ENCODE measurements at regions not wholly inside any gene's neighbourhood (a gene's known extent, or its start where the extent isn't known, plus 50 kb on each side); places are given as distances from the start of the nearest gene placed in this dataset.

GRCh38 chr12:90301561-90302133 lies 593.0 kb upstream of the ATP2B1 start:
- FAIRE-seq, result no peak

- FAIRE-seq, result no peak
Observed at GRCh38 chr12:90301095-90301494, 592.5 kb upstream of the ATP2B1 start.

DNA sequence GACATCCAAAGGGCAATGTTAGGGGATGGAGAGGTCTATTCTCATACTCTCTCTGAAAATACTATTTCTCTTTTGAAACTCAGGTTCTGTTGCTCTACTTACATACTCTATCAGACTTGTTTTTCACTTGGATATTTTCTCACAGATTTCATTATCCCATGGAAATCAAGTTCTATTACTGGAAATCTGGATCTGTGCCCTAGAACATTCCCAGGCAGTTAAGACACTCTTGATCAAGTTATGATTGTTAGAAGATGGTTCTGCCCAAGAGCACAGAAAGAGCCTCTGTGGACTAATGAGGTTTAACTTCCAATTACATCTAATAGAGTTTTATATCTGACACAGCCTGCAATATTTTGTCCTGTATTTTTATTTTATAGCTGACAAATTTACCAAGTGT lies 591.0 kb upstream of the ATP2B1 start:
- FAIRE-seq, result no peak

GRCh38 chr12:90299121-90299520 lies 590.5 kb upstream of the ATP2B1 start:
- no peak for FAIRE-seq

- FAIRE-seq, result no peak
Observed at GRCh38 chr12:90298289-90298948, 589.8 kb upstream of the ATP2B1 start.

DNA sequence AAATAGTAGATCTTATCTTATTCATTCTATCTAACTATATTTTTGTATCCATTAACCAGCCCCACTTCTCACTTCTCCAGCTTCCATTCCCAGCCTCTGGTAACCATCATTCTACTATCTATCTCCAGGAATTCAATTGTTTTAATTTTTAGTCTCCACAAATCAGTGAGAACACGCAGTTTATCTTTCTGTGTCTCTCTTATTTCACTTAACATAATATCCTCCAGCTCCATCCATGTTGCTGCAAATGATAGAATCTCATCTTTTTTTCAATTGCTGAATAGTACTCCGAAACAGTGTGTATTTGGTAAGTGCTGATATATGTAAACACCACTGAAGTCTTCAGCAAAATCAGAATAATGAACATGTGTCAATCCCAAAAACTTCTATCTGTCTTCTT lies 587.2 kb upstream of the ATP2B1 start:
- no peak for FAIRE-seq

DNA sequence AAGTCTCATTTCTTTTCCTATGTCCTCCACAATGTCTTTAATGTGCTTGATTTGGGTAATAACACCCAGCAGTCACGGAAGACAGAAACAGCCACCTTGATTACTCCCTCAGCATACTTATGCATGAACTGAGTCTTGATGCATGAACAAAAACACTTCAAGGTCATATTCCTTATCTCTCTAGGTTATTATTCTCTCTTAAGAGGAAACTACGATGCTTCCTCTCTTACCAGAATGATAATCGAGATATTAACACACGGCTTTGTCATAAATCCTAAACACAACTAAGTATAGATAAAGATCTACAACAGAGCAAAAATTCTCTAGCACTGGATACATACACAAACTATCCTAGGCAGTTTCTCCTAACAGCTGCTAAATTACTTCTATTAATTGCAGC lies 583.5 kb upstream of the ATP2B1 start:
- no peak for FAIRE-seq

DNA sequence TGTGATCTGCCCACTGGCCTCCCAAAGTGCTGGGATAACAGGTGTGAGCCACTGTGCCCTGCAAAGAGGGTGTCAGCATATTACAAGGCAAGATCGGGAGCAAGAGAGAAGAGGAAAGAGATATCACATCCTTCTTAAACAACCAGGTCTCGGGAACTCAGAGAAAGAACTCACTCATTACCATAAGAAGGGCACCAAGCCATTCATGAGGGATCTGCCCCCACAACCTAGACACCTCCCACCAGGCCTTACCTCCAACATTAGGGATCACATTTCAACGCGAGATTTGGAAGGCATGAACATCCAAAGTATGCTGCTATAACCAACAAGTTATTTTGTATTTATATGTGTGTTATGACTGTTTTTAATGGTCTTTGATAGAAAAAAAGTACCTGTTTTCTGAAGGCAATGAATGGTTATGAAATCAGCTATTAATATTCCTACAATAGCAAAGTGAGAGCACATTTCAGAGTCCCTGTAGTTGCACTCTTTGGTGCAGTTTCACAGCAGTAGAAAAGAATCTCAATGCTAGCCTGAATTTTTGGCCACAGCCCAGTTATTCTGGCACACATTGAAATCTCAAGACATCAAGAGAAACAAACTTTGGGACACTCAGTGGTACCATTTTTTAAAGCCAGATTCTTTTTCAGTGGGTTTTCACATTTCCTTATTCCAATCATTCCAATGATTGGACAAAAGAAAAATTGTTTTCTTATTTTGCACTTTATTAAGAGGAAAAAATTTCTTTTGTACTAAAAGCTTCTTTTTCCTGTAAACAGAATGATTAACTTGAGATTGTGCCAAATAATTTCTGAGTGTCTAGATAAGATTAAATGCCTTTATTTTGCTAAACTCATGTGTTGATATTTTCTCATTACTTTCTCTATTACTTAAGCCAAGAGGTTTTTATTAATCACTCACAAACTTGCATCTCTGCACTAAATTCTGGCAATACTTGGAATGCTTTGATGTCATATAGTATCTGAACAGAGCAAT lies 582.6 kb upstream of the ATP2B1 start:
- FAIRE-seq, result no peak

- FAIRE-seq, result no peak
Observed at GRCh38 chr12:90287585-90287984, 578.9 kb upstream of the ATP2B1 start.

DNA sequence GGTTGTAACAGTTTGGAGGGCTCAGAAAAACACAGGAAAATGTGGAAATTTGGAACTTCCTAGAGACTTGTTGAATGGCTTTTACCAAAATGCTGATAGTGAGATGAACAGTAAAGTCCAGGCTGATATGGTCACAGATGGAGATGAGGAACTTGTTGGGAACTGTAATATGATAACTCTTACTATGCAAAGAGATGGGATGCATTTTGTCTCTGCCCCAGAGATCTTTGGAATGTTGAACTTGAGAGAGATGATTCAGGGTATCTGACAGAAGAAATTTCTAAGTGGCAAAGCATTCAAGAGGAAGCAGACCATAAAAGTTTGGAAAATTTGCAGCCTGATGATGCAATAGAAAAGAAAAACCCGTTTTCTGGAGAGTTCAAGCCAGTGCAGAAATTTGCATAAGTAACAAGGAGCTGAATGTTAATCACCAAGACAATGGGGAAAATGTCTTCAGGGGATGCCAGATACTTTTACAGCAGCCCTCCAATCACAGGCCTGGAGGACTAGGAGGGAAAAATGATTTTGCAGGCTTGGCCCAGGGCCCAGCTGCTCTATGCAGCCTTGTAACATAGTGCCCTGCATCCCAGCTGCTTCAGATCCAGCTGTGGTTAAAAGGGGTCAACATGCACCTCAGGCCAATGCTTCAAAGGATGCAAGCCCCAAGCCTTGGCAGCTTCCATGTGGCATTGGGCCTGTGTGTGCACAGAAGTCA lies 572.7 kb upstream of the ATP2B1 start:
- FAIRE-seq, result no peak

DNA sequence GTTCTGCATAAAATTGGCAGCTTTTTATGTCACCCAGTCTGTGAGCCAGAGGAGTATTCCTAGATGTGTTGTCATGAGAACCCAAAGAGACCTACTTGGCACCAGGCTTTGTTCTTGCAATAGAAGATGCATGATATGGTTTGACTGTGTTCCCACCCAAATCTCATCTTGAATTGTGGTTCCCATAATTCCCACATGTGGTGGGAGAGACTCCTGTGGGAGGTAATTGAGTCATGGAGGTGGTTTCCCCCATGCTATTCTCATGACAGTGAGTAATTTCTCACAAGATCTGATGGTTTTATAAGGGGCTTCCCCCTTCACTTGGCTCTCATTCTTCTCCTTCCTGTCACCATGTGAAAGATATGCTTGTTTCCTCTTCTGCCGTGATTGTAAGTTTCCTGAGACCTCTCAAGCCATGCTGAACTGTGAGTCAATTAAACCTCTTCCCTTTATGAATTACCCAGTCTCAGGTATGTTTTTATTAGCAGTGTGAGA lies 572.0 kb upstream of the ATP2B1 start:
- no peak for FAIRE-seq

GRCh38 chr12:90280033-90280432 lies 571.4 kb upstream of the ATP2B1 start:
- no peak for FAIRE-seq

- no peak for FAIRE-seq
Observed at GRCh38 chr12:90275088-90275487, 566.5 kb upstream of the ATP2B1 start.

DNA sequence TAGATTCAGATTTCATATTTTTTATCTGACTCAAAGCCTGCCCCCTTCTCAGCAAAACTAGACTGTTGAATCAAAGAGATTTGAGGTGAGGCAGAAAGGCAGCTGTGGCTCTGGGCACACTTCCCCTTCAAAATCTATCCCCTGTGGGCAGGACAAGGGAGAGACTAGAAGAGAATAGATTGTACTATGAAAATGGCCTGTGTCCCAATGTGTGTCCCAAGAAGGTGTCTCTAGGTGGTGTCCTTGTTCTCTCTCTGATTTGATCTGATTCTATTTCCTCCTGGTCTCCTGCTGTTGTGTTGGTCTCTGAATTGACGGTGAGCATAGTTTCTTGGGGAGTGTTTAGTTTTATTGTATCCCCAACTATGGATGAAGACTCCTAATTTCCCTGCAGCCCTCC lies 565.8 kb upstream of the ATP2B1 start:
- no peak for FAIRE-seq

DNA sequence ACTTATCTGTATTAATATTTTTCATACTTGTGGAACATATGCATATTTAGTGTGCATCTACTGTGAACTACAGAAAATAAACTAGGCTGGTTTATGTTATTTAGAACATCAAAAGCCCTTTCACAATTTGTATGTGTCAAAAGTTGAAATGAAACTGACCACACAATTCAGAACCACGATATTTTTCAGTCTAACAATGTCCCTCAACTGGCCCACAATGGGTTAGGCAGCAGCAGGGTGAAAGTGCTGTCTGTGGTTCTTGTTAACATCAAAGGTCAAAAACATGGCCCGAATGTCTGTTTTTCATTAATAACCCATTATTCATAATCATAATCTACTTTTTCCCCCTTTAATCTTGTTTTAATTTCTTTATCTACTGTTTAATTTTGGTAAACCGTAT lies 559.9 kb upstream of the ATP2B1 start:
- FAIRE-seq, result no peak

GRCh38 chr12:90262251-90262650 lies 553.6 kb upstream of the ATP2B1 start:
- no peak for FAIRE-seq

- no peak for FAIRE-seq
Observed at GRCh38 chr12:90261283-90261682, 552.6 kb upstream of the ATP2B1 start.

- no peak for FAIRE-seq
Observed at GRCh38 chr12:90260136-90260535, 551.5 kb upstream of the ATP2B1 start.

GRCh38 chr12:90257927-90258624 lies 549.4 kb upstream of the ATP2B1 start:
- no peak for FAIRE-seq

DNA sequence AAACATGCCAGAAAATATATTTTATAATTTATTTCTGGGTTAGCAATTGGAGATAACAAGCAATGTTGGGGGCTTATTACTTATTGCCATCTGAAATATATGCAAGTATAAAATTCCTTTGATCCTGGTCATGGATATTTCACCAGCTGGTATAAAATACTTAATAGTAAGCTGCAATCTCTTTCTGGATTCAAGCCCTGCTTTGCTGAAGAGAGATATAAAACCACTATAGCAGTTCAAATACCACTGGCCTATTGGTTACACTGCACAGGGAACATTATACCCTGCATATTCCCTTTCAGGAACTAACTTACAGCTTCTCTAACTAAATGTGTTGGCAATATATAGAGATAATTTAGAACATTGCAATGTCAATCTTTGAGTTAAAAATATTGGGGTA lies 546.2 kb upstream of the ATP2B1 start:
- no peak for FAIRE-seq

DNA sequence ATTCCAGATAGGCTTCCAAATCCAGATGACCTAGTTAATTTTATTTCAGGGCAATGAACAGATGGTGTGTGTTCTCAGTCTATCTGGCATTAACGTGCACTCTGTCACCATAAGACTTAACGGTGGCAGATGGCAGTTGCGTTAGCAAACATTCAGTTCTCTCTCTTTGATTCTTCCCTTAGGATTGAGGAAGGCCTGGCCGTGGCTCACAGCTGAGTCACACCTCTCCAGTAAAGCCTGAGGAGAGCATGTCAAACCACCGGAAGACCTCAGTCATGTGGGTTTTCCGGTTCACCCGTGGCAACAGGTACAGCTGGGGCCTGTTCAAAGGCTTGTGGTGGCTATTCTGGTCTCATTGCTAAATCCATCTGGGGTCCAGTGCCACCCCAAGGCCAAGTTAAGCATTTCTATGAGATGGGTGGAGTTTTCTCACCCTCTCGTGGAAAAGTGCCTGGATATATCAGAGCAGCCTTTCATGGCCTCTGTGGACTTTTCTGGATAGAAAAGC lies 545.1 kb upstream of the ATP2B1 start:
- FAIRE-seq, result no peak

- FAIRE-seq, result no peak
Observed at GRCh38 chr12:90253136-90253535, 544.5 kb upstream of the ATP2B1 start.
